ENCODE measurements at regions not wholly inside any gene's neighbourhood (a gene's known extent, or its start where the extent isn't known, plus 50 kb on each side); places are given as distances from the start of the nearest gene placed in this dataset.
A peak's percentile ranks its signal among the peaks of the same experiment; 100 is the strongest.

- DNase-seq (ENCODE audit: low spot score) = peak; percentile 68
These were observed 61.0 kb downstream of the GTPBP8 start for GRCh38 chr3:113051787-113052186.

- DNase-seq (ENCODE audit: low spot score) = no peak
These were observed 62.4 kb downstream of the GTPBP8 start for GRCh38 chr3:113053169-113053568.

- DNase-seq (ENCODE audit: low spot score) = peak; percentile 20
These were observed 63.8 kb downstream of the GTPBP8 start for GRCh38 chr3:113054552-113054951.

- no peak for DNase-seq (ENCODE audit: low spot score)
These were observed 64.4 kb downstream of the GTPBP8 start for GRCh38 chr3:113055201-113055600.

GRCh38 chr3:113055961-113056360 lies 65.2 kb downstream of the GTPBP8 start:
- no peak for DNase-seq (ENCODE audit: low spot score)

GRCh38 chr3:113057117-113057516 lies 66.3 kb downstream of the GTPBP8 start:
- DNase-seq (ENCODE audit: low spot score) = no peak

GRCh38 chr3:113058188-113058587 lies 67.4 kb downstream of the GTPBP8 start:
- DNase-seq (ENCODE audit: low spot score) = no peak

GRCh38 chr3:113062705-113063104 lies 71.9 kb downstream of the GTPBP8 start:
- DNase-seq (ENCODE audit: low spot score) = no peak

GRCh38 chr3:113063126-113063894 lies 72.5 kb downstream of the GTPBP8 start:
- no peak for DNase-seq (ENCODE audit: low spot score)

- DNase-seq (ENCODE audit: low spot score) = no peak
These were observed 73.4 kb downstream of the GTPBP8 start for GRCh38 chr3:113064183-113064582.

- no peak for DNase-seq (ENCODE audit: low spot score)
These were observed 74.6 kb downstream of the GTPBP8 start for GRCh38 chr3:113065336-113065735.

GRCh38 chr3:113070072-113070640 lies 79.4 kb downstream of the GTPBP8 start:
- no peak for DNase-seq (ENCODE audit: low spot score)

- no peak for DNase-seq (ENCODE audit: low spot score)
These were observed 79.9 kb downstream of the GTPBP8 start for GRCh38 chr3:113070681-113071113.

- DNase-seq (ENCODE audit: low spot score) = no peak
These were observed 84.8 kb downstream of the GTPBP8 start for GRCh38 chr3:113075588-113075987.

GRCh38 chr3:113079218-113079961 lies 88.6 kb downstream of the GTPBP8 start:
- no peak for DNase-seq (ENCODE audit: low spot score)

- DNase-seq (ENCODE audit: low spot score) = peak; percentile 44
These were observed 94.0 kb downstream of the GTPBP8 start for GRCh38 chr3:113084777-113085176.

- no peak for DNase-seq (ENCODE audit: low spot score)
These were observed 96.0 kb downstream of the GTPBP8 start for GRCh38 chr3:113086560-113087461.

GRCh38 chr3:113088616-113089015 lies 97.8 kb downstream of the GTPBP8 start:
- DNase-seq (ENCODE audit: low spot score) = no peak

- no peak for DNase-seq (ENCODE audit: low spot score)
These were observed 100.6 kb downstream of the GTPBP8 start for GRCh38 chr3:113091417-113091816.

GRCh38 chr3:113092746-113093145 lies 102.0 kb downstream of the GTPBP8 start:
- DNase-seq (ENCODE audit: low spot score) = no peak

- no peak for DNase-seq (ENCODE audit: low spot score)
These were observed 103.8 kb downstream of the GTPBP8 start for GRCh38 chr3:113094337-113095221.
